ENCODE measurements at regions not wholly inside any gene's neighbourhood (a gene's known extent, or its start where the extent isn't known, plus 50 kb on each side); places are given as distances from the start of the nearest gene placed in this dataset.

DNA sequence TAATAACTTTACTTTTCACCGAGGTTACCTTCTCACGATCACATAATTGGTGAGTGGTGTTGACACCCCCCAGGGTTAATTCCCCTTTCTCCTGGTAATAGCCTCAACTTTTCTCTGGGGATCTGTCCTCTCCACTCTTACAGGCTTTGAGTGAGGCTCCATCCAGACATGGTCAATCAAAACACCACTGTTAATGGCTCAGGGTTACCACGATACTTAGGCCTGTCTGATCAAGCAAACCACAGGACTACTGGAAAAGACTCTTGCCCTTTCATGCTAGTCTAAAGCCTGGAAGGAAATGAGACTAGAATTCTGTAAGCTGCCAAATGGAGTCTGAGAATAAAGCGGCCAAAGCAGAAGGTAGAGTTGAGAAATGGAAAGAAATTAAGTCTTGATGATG lies 56.5 kb upstream of the STT3B start:
- H3K27ac ChIP-seq (ENCODE audit: low read depth): no peak overlapping the region
- H3K9me2 ChIP-seq (ENCODE audit: insufficient read depth): 0 out of 2 replicates have a peak, but pooled peaks cover 2% of the 10 kb centered on the region
- no peak overlapping the region for H2AFZ ChIP-seq
- no peaks in the 10 kb centered on the region; the same call in 2 of the 3 replicates for H3K9me3 Mint-ChIP-seq
- no peak for TF ChIP-seq NANOG (IDR thresholded peaks at IDR 0.05; ENCODE audit: borderline replicate concordance)
- TF ChIP-seq, protein P1, sequence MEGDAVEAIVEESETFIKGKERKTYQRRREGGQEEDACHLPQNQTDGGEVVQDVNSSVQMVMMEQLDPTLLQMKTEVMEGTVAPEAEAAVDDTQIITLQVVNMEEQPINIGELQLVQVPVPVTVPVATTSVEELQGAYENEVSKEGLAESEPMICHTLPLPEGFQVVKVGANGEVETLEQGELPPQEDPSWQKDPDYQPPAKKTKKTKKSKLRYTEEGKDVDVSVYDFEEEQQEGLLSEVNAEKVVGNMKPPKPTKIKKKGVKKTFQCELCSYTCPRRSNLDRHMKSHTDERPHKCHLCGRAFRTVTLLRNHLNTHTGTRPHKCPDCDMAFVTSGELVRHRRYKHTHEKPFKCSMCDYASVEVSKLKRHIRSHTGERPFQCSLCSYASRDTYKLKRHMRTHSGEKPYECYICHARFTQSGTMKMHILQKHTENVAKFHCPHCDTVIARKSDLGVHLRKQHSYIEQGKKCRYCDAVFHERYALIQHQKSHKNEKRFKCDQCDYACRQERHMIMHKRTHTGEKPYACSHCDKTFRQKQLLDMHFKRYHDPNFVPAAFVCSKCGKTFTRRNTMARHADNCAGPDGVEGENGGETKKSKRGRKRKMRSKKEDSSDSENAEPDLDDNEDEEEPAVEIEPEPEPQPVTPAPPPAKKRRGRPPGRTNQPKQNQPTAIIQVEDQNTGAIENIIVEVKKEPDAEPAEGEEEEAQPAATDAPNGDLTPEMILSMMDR (conservative IDR thresholded peaks at IDR 0.05; ENCODE audit: low read depth in 2 of 2): no peak
- no peak for TF ChIP-seq EZH2phosphoT487 (IDR thresholded peaks at IDR 0.05; ENCODE audit: unreplicated experiment)
- TF ChIP-seq STAT1 (IDR thresholded peaks at IDR 0.05; ENCODE audit: unreplicated experiment): no peak
- TF ChIP-seq, protein P2, sequence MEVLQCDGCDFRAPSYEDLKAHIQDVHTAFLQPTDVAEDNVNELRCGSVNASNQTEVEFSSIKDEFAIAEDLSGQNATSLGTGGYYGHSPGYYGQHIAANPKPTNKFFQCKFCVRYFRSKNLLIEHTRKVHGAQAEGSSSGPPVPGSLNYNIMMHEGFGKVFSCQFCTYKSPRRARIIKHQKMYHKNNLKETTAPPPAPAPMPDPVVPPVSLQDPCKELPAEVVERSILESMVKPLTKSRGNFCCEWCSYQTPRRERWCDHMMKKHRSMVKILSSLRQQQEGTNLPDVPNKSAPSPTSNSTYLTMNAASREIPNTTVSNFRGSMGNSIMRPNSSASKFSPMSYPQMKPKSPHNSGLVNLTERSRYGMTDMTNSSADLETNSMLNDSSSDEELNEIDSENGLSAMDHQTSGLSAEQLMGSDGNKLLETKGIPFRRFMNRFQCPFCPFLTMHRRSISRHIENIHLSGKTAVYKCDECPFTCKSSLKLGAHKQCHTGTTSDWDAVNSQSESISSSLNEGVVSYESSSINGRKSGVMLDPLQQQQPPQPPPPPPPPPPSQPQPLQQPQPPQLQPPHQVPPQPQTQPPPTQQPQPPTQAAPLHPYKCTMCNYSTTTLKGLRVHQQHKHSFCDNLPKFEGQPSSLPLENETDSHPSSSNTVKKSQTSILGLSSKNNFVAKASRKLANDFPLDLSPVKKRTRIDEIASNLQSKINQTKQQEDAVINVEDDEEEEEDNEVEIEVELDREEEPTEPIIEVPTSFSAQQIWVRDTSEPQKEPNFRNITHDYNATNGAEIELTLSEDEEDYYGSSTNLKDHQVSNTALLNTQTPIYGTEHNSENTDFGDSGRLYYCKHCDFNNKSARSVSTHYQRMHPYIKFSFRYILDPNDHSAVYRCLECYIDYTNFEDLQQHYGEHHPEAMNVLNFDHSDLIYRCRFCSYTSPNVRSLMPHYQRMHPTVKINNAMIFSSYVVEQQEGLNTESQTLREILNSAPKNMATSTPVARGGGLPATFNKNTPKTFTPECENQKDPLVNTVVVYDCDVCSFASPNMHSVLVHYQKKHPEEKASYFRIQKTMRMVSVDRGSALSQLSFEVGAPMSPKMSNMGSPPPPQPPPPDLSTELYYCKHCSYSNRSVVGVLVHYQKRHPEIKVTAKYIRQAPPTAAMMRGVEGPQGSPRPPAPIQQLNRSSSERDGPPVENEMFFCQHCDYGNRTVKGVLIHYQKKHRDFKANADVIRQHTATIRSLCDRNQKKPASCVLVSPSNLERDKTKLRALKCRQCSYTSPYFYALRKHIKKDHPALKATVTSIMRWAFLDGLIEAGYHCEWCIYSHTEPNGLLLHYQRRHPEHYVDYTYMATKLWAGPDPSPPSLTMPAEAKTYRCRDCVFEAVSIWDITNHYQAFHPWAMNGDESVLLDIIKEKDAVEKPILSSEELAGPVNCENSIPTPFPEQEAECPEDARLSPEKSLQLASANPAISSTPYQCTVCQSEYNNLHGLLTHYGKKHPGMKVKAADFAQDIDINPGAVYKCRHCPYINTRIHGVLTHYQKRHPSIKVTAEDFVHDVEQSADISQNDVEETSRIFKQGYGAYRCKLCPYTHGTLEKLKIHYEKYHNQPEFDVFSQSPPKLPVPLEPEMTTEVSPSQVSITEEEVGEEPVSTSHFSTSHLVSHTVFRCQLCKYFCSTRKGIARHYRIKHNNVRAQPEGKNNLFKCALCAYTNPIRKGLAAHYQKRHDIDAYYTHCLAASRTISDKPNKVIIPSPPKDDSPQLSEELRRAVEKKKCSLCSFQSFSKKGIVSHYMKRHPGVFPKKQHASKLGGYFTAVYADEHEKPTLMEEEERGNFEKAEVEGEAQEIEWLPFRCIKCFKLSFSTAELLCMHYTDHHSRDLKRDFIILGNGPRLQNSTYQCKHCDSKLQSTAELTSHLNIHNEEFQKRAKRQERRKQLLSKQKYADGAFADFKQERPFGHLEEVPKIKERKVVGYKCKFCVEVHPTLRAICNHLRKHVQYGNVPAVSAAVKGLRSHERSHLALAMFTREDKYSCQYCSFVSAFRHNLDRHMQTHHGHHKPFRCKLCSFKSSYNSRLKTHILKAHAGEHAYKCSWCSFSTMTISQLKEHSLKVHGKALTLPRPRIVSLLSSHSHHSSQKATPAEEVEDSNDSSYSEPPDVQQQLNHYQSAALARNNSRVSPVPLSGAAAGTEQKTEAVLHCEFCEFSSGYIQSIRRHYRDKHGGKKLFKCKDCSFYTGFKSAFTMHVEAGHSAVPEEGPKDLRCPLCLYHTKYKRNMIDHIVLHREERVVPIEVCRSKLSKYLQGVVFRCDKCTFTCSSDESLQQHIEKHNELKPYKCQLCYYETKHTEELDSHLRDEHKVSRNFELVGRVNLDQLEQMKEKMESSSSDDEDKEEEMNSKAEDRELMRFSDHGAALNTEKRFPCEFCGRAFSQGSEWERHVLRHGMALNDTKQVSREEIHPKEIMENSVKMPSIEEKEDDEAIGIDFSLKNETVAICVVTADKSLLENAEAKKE (CRISPR knock-in tag; IDR thresholded peaks at IDR 0.05): no peak
- no peak for TF ChIP-seq EZH2 (IDR thresholded peaks at IDR 0.05; ENCODE audit: low read depth, unreplicated experiment)
- no peak for TF ChIP-seq POLR2AphosphoS5 (IDR thresholded peaks at IDR 0.05; ENCODE audit: low read depth)
- TF ChIP-seq JUNB (IDR thresholded peaks at IDR 0.05; ENCODE audit: unreplicated experiment): no peak
- TF ChIP-seq ZNF331 (CRISPR knock-in tag; IDR thresholded peaks at IDR 0.05; ENCODE audit: low read depth): no peak
- TF ChIP-seq CREB1 (CRISPR knock-in tag; IDR thresholded peaks at IDR 0.05; ENCODE audit: low read depth): no peak
- TF ChIP-seq ZNF114 (CRISPR knock-in tag; IDR thresholded peaks at IDR 0.05): no peak
- TF ChIP-seq, protein P3, sequence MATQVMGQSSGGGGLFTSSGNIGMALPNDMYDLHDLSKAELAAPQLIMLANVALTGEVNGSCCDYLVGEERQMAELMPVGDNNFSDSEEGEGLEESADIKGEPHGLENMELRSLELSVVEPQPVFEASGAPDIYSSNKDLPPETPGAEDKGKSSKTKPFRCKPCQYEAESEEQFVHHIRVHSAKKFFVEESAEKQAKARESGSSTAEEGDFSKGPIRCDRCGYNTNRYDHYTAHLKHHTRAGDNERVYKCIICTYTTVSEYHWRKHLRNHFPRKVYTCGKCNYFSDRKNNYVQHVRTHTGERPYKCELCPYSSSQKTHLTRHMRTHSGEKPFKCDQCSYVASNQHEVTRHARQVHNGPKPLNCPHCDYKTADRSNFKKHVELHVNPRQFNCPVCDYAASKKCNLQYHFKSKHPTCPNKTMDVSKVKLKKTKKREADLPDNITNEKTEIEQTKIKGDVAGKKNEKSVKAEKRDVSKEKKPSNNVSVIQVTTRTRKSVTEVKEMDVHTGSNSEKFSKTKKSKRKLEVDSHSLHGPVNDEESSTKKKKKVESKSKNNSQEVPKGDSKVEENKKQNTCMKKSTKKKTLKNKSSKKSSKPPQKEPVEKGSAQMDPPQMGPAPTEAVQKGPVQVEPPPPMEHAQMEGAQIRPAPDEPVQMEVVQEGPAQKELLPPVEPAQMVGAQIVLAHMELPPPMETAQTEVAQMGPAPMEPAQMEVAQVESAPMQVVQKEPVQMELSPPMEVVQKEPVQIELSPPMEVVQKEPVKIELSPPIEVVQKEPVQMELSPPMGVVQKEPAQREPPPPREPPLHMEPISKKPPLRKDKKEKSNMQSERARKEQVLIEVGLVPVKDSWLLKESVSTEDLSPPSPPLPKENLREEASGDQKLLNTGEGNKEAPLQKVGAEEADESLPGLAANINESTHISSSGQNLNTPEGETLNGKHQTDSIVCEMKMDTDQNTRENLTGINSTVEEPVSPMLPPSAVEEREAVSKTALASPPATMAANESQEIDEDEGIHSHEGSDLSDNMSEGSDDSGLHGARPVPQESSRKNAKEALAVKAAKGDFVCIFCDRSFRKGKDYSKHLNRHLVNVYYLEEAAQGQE (IDR thresholded peaks at IDR 0.05; ENCODE audit: unreplicated experiment): no peak
- TF ChIP-seq, protein P4, sequence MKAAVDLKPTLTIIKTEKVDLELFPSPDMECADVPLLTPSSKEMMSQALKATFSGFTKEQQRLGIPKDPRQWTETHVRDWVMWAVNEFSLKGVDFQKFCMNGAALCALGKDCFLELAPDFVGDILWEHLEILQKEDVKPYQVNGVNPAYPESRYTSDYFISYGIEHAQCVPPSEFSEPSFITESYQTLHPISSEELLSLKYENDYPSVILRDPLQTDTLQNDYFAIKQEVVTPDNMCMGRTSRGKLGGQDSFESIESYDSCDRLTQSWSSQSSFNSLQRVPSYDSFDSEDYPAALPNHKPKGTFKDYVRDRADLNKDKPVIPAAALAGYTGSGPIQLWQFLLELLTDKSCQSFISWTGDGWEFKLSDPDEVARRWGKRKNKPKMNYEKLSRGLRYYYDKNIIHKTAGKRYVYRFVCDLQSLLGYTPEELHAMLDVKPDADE (IDR thresholded peaks at IDR 0.05): no peak
- H3K4me3 Mint-ChIP-seq: no peak overlapping the region
- DNase-seq (ENCODE audit: low spot score) (no peak), ATAC-seq (no peak)
- H3K36me3 Mint-ChIP-seq (ENCODE audit: low read depth): no peaks in the 10 kb centered on the region
- no peak overlapping the region for H3K27ac Mint-ChIP-seq
- H3K27me3 Mint-ChIP-seq (ENCODE audit: insufficient read depth, low read depth, poor library complexity): peaks cover 3% of the 10 kb centered on the region
- no peak overlapping the region for H3K4me3 ChIP-seq
- H3K4me1 Mint-ChIP-seq: no peaks in the 10 kb centered on the region
- H3K79me2 ChIP-seq (replicated peaks; ENCODE audit: insufficient read depth): no peaks in the 10 kb centered on the region
- H3K4me2 ChIP-seq: no peak overlapping the region
- H3K36me3 ChIP-seq (ENCODE audit: insufficient read depth): no peaks in the 10 kb centered on the region
- H3K4me1 ChIP-seq (ENCODE audit: insufficient read depth): no peaks in the 10 kb centered on the region
- no peaks in the 10 kb centered on the region for H4K20me1 ChIP-seq (replicated peaks; ENCODE audit: insufficient read depth)
- no peaks in the 10 kb centered on the region for H3K27me3 ChIP-seq (ENCODE audit: insufficient read depth)
- no peaks in the 10 kb centered on the region for H3F3A ChIP-seq (replicated peaks; ENCODE audit: low read depth)
